ENCODE measurements at regions not wholly inside any gene's neighbourhood (a gene's known extent, or its start where the extent isn't known, plus 50 kb on each side); places are given as distances from the start of the nearest gene placed in this dataset.
A peak's percentile ranks its signal among the peaks of the same experiment; 100 is the strongest.
"Not testable (repeated sequence)": the region's sequence is repeated elsewhere in the genome, so short reads cannot be mapped to it uniquely, and the experiment has no call there.

GRCh38 chr2:242065426-242065825 lies 195.9 kb downstream of the RTP5 start:
- H3K36me3 ChIP-seq = no peaks in the 10 kb centered on the region
- H3K27ac ChIP-seq = no peak overlapping the region
- peaks cover 7% of the 10 kb centered on the region for H3K27me3 ChIP-seq
- TF ChIP-seq, protein P1, sequence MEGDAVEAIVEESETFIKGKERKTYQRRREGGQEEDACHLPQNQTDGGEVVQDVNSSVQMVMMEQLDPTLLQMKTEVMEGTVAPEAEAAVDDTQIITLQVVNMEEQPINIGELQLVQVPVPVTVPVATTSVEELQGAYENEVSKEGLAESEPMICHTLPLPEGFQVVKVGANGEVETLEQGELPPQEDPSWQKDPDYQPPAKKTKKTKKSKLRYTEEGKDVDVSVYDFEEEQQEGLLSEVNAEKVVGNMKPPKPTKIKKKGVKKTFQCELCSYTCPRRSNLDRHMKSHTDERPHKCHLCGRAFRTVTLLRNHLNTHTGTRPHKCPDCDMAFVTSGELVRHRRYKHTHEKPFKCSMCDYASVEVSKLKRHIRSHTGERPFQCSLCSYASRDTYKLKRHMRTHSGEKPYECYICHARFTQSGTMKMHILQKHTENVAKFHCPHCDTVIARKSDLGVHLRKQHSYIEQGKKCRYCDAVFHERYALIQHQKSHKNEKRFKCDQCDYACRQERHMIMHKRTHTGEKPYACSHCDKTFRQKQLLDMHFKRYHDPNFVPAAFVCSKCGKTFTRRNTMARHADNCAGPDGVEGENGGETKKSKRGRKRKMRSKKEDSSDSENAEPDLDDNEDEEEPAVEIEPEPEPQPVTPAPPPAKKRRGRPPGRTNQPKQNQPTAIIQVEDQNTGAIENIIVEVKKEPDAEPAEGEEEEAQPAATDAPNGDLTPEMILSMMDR (IDR thresholded peaks at IDR 0.05) = no peak
- ATAC-seq = no peak
- intact Hi-C loops (cut with DNase I) = no loop called here
- H3K9me3 ChIP-seq = no peaks in the 10 kb centered on the region
- no peak for DNase-seq
- H3K4me1 ChIP-seq = no peaks in the 10 kb centered on the region
- H3K4me3 ChIP-seq = no peak overlapping the region

GRCh38 chr2:242069018-242069417 lies 199.5 kb downstream of the RTP5 start:
- no peak for DNase-seq
- Histone ChIP-seq H3K4me1 (no peaks in the 10 kb centered on the region), H3K9me3 (no peaks in the 10 kb centered on the region), H3K36me3 (no peaks in the 10 kb centered on the region), H3K27ac (no peak overlapping the region), H3K27me3 (peaks cover 7% of the 10 kb centered on the region), H3K4me3 (no peak overlapping the region)
- ATAC-seq = no peak
- intact Hi-C loops (cut with DNase I) = no loop called here
- TF ChIP-seq, protein P1 (IDR thresholded peaks at IDR 0.05) = no peak

- H3K4me3 ChIP-seq; intact Hi-C loops (cut with DNase I); H3K27ac ChIP-seq; H3K36me3 ChIP-seq; H3K9me3 ChIP-seq; DNase-seq; H3K27me3 ChIP-seq; H3K4me1 ChIP-seq: not testable (repeated sequence)
- peak; percentile 66 for ATAC-seq
These were observed 200.4 kb downstream of the RTP5 start for GRCh38 chr2:242069938-242070395.

DNA sequence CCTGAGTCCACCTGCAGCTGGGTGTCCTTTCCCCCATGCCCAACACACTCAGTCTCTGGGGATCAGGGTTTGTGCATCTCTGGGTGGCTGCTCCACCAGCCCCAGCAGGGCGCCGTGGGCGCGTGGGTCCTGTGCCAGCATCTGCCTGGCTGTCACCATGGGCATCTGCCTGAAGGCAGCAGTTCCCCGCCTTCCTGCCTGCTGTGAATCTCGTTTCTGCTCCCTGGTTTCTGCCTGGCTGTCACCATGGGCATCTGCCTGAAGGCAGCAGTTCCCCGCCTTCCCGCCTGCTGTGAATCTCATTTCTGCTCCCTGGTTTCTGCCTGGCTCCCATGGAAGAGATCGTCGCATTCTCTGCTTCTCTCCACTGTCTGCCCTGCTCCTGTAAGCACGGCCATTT lies 201.2 kb downstream of the RTP5 start:
- not testable (repeated sequence) for H3K4me3 ChIP-seq, DNase-seq
- peak; percentile 27 for ATAC-seq

DNA sequence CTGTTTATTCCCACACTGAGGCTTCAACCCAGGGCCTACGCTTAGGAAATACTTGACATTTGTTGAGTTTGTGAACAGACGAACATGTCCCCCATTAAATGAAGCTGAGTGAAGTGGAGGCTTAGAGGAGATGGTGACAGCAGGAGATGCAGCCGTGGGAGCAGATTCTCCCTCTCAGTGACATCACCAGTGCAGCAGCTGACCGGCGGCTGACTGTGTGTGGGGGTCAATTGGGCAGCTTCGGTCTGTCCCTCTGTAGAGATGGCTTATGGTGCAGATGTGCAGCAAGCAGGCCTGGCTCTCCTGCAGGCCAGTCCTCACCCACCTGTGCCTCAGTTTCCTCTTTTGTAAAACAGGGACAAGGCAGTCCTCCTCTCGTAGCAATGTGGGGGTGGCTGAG lies 201.8 kb downstream of the RTP5 start:
- H3K36me3 ChIP-seq; ATAC-seq; H3K4me3 ChIP-seq; H3K9me3 ChIP-seq; H3K27me3 ChIP-seq; DNase-seq; H3K27ac ChIP-seq; intact Hi-C loops (cut with DNase I); H3K4me1 ChIP-seq: not testable (repeated sequence)

More for the DNA sequence above, 201.2 kb downstream of the RTP5 start:
- intact Hi-C loops (cut with DNase I); H3K27ac ChIP-seq; H3K27me3 ChIP-seq; H3K9me3 ChIP-seq; H3K36me3 ChIP-seq; H3K4me1 ChIP-seq: not testable (repeated sequence)

GRCh38 chr2:242071936-242072335 lies 202.4 kb downstream of the RTP5 start:
- H3K4me1 ChIP-seq; ATAC-seq; H3K27ac ChIP-seq; intact Hi-C loops (cut with DNase I); DNase-seq; H3K9me3 ChIP-seq; H3K27me3 ChIP-seq; H3K36me3 ChIP-seq; H3K4me3 ChIP-seq: not testable (repeated sequence)

DNA sequence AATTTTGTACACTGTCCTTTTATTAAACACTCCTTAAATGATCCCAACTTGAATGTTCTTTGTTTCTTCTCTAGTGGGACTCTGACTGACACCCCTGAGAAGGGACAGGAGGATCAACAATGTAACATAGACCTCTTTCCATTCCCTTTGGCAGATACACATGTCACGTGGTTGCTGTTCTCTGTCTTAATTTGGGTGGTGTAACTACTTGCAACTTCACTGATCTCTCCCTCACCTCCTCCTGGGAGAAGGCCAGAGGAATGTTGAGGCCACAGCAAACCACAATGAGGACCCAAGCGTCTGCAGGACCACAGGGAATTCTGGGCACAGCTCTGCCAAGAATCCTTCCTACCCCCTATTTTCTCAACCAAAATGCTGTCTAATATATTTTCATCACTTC lies 205.6 kb downstream of the RTP5 start:
- no peaks in the 10 kb centered on the region for H3K4me1 ChIP-seq
- no peaks in the 10 kb centered on the region for H3K9me3 ChIP-seq
- H3K27me3 ChIP-seq = no peaks in the 10 kb centered on the region
- no peak overlapping the region for H3K27ac ChIP-seq
- intact Hi-C loops (cut with DNase I) = no loop called here
- TF ChIP-seq, protein P1 (IDR thresholded peaks at IDR 0.05) = no peak
- DNase-seq = no peak
- no peak for ATAC-seq
- no peak overlapping the region for H3K4me3 ChIP-seq
- H3K36me3 ChIP-seq = no peaks in the 10 kb centered on the region

GRCh38 chr2:242075696-242076095 lies 206.2 kb downstream of the RTP5 start:
- no peaks in the 10 kb centered on the region for H3K4me1 ChIP-seq
- no peaks in the 10 kb centered on the region for H3K27me3 ChIP-seq
- DNase-seq (no peak), ATAC-seq (no peak)
- H3K27ac ChIP-seq = no peak overlapping the region
- TF ChIP-seq, protein P1 (IDR thresholded peaks at IDR 0.05) = no peak
- no peaks in the 10 kb centered on the region for H3K36me3 ChIP-seq
- intact Hi-C loops (cut with DNase I) = no loop called here
- H3K4me3 ChIP-seq = no peak overlapping the region
- no peaks in the 10 kb centered on the region for H3K9me3 ChIP-seq

GRCh38 chr2:242076184-242076583 lies 206.7 kb downstream of the RTP5 start:
- H3K27ac ChIP-seq, ATAC-seq, H3K4me3 ChIP-seq: not testable (repeated sequence)

DNA sequence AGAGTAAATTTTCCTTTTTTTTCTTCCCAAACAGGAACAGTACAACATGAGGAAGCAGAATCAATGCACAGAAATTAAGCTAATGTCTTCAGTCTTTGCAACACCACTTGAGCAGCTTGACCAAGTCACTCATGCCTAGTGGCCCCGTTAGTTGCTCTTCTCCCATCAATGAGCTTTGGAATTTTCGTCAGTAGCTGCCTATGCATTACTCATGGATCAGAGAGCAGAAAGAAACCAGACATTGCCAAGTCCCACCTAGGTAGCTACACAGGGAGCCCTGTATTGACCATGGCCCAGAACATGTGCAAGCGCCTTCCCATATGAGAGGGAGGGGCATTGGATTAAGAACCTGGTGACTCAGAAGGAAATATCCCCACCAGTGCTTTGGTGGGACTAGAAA lies 208.9 kb downstream of the RTP5 start:
- not testable (repeated sequence) for ATAC-seq

More at GRCh38 chr2:242076184-242076583, 206.7 kb downstream of the RTP5 start:
- DNase-seq; intact Hi-C loops (cut with DNase I); H3K36me3 ChIP-seq; H3K27me3 ChIP-seq; H3K9me3 ChIP-seq; H3K4me1 ChIP-seq: not testable (repeated sequence)

GRCh38 chr2:242079792-242080191 lies 210.3 kb downstream of the RTP5 start:
- not testable (repeated sequence) for ATAC-seq, H3K4me3 ChIP-seq, H3K27me3 ChIP-seq

More for the DNA sequence above, 208.9 kb downstream of the RTP5 start:
- H3K4me3 ChIP-seq; intact Hi-C loops (cut with DNase I); H3K9me3 ChIP-seq; H3K4me1 ChIP-seq; H3K27me3 ChIP-seq; H3K27ac ChIP-seq; H3K36me3 ChIP-seq; DNase-seq: not testable (repeated sequence)

More at GRCh38 chr2:242079792-242080191, 210.3 kb downstream of the RTP5 start:
- DNase-seq; intact Hi-C loops (cut with DNase I); H3K27ac ChIP-seq; H3K4me1 ChIP-seq; H3K9me3 ChIP-seq; H3K36me3 ChIP-seq: not testable (repeated sequence)
